Thyroid gland (tissue), 4 donors: ENCODE measurements at regions not wholly inside any gene's neighbourhood (a gene's known extent, or its start where the extent isn't known, plus 50 kb on each side); places are given as distances from the start of the nearest gene placed in this dataset.

ENCODE experiments used
- CTCF ChIP-seq, 6 experiments: fragments of 200-600 bp in 3 of 6; fragments of 450-650 bp in 3 of 6; sonication (generic) in 3 of 6; IDR thresholded peaks; one replicate each; pipeline ENCODE4 v1.5.1; 2016 to 2019; ENCODE audit warnings: antibody characterized with exemption in 6 of 6, mild to moderate bottlenecking in 2 of 6, inconsistent platforms in 1 of 6, moderate library complexity in 1 of 6
- POLR2A ChIP-seq, 2 donors: fragments of 450-650 bp; IDR thresholded peaks; one replicate each; pipeline ENCODE4 v1.6.1; 2017; ENCODE audit warnings: antibody characterized with exemption in 2 of 2, mild to moderate bottlenecking in 2 of 2, moderate library complexity in 1 of 2

GRCh38 chr9:88803546-88804253 lies 187.6 kb upstream of the S1PR3 start:
- TF ChIP-seq CTCF (IDR thresholded peaks at IDR 0.05) (no peak), POLR2A (IDR thresholded peaks at IDR 0.05) (no peak)
